NCI-H2171 treated with DMSO at 0.1 percent for 48 hours (cell line): ENCODE measurements at regions not wholly inside any gene's neighbourhood (a gene's known extent, or its start where the extent isn't known, plus 50 kb on each side); places are given as distances from the start of the nearest gene placed in this dataset.

ENCODE experiments used
- DNase-seq: peaks from one replicate; lab custom pipeline; 2025; lab: John Stamatoyannopoulos, UW

DNA sequence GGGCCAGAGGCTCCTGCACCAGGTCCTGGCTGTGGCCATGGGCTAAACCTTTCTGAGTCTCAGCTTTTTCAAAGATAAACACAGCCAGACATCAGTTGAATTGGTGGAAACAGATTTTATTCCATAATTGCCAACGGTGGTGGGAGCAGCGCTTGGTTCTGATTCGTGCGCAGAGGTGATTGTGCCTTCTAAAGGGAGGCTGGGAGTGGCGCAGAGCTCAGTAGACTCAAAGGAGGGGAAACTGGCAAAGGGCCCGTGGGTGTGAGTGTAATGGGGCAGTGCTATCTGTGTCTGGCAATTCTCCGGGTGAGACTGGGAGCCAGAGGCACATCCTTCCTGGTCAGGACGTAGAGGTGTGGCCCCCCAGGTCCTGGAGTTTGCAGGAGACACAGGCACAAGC is 169.4 kb upstream of the PPP1R26 start:
- no peak for DNase-seq

DNA sequence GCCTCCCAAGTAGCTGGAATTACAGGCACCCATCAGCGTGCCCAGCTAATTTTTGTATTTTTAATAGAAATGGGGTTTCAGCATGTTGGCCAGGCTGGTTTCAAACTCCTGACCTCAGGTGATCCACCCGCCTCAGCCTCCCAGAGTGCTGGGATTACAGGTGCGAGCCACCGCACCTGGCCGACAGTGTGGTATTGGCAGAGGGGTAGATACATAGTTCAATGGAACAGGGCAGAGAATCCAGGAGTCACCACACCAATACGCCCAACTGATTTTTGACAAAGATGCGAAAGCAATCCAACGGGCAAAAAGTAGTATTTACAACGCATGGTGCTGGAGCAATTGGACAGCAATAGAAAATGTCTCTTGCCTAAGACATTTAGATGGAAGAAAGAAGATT is 164.0 kb upstream of the PPP1R26 start:
- no peak for DNase-seq

DNA sequence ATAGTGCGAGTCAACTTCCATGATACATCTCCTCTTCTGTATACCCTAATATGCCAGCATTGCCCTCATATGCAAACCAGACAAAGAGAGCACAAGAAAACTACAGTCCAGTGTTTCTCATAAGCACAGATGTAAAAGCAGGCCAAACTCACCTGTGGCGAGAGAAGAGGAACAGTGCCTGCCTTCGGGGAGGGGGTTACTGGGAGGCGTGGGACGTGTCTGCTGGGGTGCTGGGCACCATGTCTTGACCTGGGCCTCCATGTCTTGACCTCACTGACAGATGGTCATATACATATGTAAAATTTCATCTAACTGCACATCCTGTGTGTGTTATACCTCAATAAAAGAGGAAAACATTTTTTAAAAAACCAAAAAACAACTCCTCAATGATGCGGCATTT is 159.3 kb upstream of the PPP1R26 start:
- no peak for DNase-seq

DNA sequence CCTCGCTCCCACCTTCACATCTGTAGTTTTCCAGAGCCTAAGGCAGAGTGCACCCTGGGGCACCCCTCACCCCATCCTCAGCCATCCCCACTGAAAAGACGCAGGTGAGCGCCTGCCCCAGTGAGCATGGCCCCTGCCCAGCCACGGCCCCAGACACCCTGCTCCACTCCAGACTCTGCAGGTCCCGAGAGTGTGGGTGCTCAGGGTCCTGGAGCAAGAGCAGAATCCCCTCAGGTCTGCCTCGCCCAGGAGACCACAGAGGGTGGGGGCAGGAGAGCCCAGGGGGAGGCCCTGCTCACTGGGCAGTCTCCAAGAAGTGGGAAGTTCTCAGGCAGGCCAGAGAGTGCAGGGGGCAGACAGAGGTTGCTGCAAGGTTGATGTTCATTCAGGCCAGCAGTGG is 158.6 kb upstream of the PPP1R26 start:
- no peak for DNase-seq

DNA sequence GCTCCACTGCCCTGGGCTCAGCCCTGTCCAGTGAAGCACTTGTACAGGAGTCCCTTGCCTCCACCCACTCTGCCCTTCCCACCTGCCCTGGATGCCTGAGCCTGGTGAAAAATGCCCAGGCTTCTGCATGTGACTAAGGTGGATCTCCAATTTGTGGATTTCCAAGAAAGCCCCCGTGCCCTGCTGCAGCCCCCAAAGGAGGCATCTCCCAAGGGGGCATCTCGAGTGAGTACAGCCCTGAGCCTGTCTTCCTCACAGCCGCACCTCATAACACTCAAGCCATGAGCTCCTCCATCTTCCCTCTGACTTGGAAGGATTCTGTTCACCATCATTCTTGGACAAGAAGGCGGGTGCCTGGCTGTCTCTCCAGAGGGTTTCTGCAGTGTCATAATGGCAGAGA is 158.0 kb upstream of the PPP1R26 start:
- no peak for DNase-seq

DNA sequence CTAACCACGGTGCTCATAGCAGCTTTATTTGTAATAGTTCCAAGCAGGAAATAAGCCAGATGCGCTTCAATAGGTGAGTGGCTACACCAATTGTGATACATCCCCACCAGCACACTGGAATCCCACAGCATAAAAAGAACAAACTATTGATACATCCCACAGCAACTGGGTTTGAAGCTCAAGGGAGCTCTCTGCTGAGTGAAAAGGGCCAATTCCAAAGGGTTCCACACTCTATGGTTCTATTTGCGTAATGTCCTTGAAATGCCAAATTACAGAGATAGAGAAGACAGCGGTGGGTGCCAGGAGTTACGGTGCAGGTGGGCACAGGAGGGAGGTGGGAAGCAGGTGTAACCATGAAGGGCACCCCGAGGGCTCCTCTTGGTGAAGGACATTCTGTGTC is 155.3 kb upstream of the PPP1R26 start:
- no peak for DNase-seq

DNA sequence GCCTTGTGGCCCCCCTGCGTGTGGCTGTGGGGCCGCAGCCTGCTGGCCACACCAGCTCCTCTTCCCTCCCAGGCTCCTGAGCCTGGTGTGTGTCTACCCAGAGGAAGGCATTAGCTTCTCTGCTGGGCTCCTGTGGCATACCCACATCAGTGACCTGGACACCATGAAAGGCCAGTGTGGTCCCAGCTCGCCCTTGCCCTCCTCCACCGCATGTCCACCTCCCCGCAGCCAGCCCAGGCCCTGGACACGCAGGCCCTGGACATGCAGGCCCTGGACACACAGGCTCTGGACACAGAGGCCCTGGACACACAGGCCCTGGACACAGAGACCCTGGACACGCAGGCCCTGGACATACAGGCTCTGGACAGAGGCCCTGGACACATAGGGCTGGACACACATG is 153.4 kb upstream of the PPP1R26 start:
- no peak for DNase-seq

DNA sequence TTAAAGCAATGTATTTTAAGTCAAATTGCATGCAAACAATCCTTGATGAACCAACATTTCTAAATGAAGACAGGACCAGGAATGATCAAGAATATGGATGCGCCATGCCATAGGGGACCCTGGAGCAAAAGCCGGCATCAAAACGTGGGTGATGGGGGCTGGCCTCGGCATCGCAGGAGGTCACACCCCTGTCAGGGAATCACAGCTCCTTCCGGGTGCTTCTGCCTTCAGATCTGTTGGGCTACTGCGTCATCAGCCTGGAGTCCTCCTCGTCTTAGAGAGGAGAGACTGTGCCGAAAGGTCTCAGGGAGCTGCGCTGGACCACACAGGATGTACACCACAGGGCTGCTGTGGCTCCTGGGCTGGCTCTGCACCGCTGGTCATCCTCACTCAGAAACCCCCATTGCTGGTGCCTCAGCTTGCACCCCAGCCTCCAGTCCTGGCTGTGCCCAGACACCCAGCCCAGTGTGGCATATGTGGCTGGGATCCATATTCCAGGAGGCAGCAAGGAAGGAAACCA is 152.9 kb upstream of the PPP1R26 start:
- DNase-seq: no peak

DNA sequence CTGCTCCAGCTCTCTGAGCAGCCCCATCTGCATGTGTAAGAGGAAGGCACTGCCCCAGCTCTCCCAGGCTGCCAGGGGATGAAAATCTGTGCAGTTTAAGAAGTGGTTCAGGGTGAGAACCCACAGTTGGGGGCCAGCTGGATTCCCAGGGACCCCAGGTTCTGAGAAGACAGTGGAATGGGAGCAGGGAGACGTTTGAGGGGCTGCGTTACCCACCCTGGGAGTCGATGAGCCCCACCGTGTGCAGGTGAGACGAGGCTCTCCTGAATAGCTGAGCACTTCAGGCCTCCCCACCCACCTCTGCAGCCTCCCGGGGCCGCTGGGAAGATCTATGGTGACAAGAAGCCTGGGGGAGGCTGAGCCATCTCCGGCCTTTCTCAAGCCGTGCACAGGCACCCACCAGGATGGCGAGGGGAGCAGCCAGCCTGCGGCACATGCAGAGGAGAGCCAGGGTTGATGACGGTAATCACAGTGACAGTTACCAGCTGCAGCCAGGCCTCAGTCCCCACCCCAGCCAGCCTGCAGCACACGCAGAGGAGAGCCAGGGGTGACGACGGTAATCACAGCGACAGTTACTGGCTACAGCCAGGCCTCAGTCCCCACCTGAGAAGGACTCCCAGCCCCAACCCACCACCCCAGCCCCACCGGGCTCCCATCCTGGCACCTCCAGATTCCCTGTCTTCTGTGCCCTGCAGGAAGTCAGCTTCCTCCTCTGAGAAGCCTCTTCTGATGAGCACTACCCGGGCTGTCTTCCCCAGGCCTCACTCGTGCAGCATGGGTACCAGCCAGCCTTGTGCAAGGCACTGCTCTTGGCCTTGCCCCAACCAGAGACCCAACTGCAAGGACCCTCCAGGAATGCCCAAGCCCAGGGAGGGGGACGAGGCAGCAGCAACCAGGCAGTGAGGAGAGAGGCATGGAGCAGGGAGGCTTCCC is 150.8 kb upstream of the PPP1R26 start:
- DNase-seq: no peak

DNA sequence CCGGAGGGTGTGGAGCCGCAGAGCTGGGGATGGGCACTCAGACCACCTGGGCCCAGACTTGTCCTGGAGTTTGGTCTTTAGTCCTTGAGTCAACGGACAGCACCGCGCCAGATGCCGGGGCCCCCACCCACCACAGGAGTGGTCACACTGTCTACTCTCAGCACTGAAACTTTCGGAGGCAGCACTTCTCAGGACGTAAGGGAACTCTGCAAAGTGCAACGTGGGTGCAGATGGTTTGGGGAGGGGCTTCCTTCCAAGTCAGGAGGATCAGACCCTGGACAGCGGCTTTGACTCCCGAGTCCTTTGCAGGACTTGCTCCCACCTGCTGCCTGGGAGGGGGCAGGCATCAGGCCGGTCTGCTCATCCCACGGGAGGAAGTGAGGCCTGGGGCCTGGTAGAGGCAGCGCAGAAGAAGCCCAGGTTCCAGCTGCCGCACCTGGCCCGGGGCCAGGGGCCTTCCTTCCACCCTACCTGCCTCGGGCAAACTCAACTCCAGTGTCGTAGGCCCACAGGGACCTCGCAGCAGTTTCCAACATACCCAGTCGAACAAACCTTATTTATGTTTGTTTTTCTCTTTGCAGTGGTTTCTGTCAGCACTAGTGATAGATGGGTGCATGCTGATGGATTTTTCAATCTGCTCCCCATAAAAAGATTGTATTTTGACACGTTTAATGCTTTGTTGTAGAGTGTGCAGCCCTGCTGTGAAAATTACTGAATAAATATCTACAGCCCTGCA is 149.8 kb upstream of the PPP1R26 start:
- peak; percentile 75 for DNase-seq

DNA sequence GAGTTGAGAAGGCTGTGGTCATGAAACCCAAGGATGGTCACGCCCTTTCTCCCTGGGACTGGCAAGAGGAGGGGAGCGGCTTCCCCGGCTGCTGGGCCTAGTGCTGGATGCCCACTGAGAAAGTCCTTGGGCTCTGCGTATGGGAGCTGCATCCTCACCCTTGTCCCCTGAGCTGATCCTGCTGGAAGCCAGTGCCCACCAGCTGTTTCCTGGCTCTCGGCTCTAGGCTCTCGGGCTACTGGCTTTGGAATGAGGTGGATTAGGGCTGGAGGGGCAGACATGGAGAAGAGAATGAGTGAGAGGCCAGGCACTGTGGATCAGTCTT is 149.3 kb upstream of the PPP1R26 start:
- no peak for DNase-seq

DNA sequence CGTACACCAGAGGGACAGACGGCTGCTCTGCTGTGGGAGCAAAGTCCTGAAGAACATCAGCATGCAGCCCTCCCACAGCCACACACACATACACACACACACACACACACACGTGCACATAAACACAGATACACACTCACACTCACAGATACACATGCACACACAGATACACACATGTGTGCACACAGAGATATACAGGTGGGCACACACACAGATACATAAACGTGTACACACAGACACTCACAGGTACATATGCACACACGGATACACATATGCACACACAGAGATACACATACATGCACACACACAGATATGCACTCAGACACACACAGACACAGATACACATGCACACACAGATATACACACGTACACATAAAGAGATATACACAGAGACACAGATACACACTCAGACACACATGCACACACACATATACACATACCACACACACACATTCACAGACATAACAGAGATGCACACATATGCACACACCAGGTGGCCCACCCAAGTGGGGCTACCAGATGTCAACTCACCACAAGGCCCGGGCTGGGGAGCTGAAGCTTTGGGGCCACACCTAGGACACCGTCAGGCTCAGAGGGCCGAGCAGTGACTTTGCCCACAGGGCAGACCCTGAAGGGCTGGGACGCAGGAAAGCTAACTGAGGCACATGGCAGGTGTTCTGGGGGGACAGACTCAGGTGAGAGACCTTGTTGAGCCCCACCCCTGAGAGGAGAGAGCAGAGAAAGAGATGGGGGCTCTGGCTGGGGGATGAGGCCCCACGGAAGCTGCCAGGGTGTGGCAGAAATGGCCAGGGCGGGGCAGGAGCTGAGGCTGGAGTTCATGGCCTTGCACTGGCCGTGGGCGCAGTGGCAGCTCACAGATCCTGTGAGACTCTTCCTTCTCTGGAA is 148.6 kb upstream of the PPP1R26 start:
- DNase-seq: no peak

DNA sequence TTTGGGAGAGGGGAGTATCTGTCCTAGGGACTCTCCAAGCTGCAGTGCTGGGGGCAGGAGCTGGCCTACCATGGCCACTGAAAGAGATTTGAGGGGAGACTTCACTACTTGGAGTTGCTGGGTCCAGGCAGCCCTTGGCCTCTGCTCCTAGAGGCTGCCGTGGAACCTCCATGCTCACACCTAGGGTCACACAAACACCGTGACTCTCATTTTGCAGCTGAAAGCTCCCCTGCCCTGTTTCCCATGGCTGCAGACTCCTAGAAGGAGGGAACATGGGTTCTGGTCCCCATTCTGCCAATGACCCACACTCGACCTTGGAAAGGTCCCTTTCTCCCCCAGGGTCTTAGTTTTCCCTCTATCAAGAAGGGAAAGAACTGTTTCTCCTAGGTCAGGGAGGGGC is 147.1 kb upstream of the PPP1R26 start:
- no peak for DNase-seq

DNA sequence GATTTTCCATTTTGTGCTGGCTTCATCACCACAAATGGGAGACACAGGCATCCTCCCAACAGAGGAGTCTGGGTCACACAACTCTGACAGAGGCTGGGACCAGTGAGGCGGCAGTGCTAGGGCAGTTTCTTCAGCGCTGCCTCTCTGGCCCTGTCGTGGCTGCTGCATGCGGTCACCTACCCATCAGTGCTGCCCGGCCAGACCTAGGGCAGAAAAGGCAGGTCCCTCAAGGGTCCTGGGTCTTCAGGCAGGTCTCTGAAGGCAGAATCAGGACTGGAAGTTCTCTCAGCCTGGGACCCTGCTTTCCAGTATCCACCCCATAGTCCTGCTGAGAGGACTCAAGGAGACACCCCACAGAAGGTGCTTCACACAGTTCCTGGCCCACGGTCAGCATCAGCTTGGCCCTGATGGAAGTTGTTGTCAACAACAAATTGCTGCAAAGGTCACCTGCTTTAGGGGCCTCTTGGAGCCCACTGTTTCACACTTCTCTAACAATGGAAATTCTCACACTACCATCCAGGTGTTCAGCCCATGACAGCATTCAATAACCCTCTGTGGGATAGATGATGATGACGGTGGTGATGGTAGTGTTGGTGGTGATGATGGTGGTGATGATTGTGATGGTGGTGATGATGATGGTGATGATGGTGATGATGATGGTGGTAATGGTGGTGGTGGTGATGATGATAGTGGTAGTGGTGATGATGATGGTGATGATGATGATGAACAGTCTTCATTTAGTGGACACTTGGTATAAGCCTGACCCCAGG is 146.4 kb upstream of the PPP1R26 start:
- no peak for DNase-seq

DNA sequence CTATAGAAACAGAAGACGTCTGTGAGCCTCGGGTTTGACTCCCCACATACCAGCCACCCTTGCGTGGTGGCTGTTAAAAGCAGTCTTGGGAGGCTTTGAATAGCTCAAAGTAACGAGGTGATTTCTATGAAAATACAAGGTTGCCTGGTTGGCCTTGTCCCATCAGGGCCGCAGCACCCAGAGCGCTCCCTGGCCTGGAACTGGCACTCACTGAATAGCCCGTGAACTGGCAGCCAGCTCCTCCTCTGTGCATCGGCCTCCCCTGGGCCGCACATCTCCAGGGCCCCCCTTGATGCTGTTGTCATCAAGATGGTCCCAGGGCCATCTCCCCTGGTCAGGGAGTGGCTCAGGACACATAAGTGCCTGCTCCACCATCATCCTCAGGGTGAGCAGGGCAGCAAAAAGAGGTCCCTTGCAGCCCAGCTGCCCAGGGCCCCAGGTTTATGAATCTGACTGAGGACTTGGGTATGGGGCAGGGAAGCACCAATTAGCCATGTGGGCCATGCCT is 144.6 kb upstream of the PPP1R26 start:
- DNase-seq: no peak

DNA sequence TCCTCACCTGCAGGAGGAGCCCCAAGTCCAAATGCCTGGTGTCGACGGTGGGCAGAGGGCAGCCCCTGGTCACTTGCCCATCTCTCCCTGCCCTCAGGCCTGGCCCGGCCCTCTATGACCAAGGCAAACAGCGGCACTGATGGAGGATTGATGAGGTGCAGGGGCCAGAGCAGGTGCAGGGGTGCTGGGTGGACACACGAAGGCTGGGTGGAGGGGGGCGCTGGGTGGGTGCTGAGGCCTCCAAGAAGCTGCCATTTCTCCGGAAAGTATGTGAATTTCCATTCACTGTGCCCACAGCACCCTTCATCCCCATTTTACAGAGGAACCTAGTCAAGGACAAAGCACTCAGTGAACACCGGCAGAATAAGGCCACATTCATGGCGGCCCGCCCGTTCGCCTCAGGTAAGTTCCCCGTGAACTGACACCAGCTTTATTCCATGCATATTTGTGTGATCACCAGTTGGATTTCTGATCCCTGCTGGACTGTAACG is 143.8 kb upstream of the PPP1R26 start:
- DNase-seq: no peak

DNA sequence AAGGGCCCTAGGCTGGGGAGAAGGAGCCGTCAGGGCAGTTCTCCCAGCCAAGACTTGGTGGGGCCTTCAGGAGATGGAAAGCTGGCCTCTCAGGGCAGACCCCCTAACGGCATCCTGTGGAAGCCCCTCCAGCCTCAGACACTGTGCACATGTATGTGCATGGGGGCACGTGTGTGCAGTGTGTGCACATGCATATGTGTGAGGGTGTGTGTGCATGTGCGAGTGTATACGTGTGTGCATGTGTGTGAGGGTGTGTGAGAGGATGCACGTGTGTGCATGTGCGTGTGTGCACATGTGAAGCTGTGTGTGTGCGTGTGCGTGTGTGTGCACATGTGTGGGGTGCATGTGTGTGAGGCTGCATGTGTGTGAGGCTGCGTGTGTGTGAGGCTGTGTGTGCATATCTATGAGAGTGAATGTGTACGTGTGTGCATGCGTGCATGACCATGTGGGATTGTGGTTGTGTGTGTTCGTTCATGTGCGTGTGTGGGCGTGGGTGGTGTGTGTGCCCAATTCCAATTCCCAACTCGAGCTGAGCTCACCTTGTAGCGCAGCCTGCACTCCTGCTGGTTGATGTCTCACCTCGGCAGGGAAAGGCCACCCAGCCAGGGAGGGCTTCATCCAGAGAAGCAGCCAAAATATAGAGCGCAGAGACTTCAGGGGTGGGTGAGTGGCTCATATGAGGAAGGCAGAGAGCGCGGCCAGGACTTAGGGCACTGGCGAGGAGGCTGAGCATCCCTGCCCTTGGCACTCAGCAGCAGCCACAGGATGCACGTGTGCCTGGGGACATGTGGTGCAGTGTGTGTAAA is 142.7 kb upstream of the PPP1R26 start:
- DNase-seq: no peak

DNA sequence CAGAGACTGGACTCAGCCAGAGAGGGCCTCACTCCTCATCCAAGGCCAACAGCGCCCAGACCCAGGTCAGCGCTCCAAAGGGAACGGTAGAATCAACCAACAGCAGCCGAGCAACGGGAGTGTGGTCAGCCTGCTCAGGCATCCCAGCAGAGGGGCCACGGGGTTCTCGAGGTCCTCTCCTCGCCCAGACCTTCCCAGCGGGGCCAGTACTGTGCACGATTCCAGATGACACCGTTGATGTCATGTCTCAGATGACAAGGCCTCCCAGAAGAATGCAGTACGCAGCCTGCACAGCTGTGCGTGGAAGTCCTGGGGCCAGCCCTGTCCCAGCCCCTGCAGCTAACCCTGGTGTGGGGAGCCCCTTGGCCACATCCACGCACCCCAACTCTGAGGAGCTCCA is 141.0 kb upstream of the PPP1R26 start:
- DNase-seq: no peak

DNA sequence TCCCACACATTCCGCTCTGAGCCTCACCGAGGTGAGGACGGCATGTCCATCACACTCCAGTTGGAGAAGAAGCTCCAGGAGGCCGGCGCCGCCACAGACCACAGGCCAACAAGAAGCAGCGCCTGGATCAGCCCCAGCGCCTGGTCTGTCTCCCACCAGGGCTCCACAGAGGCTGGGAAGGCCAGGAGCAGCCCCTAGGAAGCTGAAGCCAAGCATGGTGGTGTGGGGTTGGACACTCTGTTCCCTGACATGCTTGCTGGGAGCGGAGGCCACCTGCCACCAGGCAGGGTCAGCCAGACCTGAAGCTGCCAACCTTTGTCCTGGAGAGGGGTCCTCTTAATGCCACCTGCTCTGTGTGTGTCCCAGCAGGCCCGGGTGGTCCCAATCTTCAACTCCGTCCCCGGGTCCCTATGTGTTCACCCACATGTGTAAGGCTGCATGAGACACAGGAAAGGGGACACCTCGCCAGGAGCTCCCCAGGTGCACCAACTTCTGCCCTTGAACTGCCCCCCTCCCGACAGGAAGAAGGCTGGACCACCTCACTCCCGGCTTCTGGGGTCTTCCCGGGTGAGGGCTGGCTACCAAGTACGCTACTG is 140.1 kb upstream of the PPP1R26 start:
- no peak for DNase-seq

DNA sequence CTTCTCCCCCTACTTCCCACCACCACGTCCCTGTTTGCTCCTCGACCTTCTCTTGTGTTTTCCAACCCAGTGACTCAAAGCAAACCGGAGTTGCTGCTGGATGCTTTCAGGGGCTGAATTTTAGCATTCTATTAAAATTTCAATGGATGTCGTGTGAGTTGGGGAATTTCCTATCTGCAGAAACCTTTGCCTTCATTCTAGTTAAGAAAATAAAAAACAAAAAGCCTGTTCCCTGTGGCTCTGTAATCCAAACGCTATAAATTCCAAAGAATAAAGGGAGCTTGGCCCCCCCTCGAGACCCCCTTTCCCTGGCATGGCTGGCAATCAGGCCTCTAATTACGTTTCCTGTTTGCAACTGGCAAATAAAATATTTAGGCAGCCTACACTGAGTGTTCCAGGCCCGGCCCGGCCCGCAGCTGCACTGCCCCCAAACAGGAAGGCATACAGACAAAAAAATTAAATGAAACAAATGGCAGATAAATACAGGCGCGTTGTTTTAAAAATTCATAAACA is 139.4 kb upstream of the PPP1R26 start:
- DNase-seq: no peak
